Breast epithelium (tissue), 3 donors: ENCODE measurements at regions not wholly inside any gene's neighbourhood (a gene's known extent, or its start where the extent isn't known, plus 50 kb on each side); places are given as distances from the start of the nearest gene placed in this dataset.

Source experiments
- CTCF ChIP-seq, 3 donors: fragments of 450-650 bp; IDR thresholded peaks; one replicate each; pipeline ENCODE4 v1.5.1; 2016 to 2017; ENCODE audit warnings: antibody characterized with exemption in 3 of 3, mild to moderate bottlenecking in 3 of 3, moderate library complexity in 3 of 3
- POLR2A ChIP-seq: fragments of 450-650 bp; IDR thresholded peaks from one replicate; pipeline ENCODE4 v1.6.1; 2016; ENCODE audit warnings: antibody characterized with exemption, mild to moderate bottlenecking, moderate library complexity
- POLR2AphosphoS5 ChIP-seq, 3 donors: sonication (generic); formaldehyde crosslinking; IDR thresholded peaks; one replicate each; pipeline ENCODE4 v1.6.1; 2017; ENCODE audit warnings: antibody characterized with exemption in 3 of 3

GRCh38 chr3:86418861-86419260 is 572.1 kb downstream of the VGLL3 start:
- TF ChIP-seq CTCF (IDR thresholded peaks at IDR 0.05) (no peak), POLR2AphosphoS5 (IDR thresholded peaks at IDR 0.05) (no peak), POLR2A (no peak)
